DMS153 (cell line): ENCODE measurements at regions not wholly inside any gene's neighbourhood (a gene's known extent, or its start where the extent isn't known, plus 50 kb on each side); places are given as distances from the start of the nearest gene placed in this dataset.

Experiments used
- DNase-seq: peaks from one replicate; lab custom pipeline; 2025; lab: John Stamatoyannopoulos, UW

DNA sequence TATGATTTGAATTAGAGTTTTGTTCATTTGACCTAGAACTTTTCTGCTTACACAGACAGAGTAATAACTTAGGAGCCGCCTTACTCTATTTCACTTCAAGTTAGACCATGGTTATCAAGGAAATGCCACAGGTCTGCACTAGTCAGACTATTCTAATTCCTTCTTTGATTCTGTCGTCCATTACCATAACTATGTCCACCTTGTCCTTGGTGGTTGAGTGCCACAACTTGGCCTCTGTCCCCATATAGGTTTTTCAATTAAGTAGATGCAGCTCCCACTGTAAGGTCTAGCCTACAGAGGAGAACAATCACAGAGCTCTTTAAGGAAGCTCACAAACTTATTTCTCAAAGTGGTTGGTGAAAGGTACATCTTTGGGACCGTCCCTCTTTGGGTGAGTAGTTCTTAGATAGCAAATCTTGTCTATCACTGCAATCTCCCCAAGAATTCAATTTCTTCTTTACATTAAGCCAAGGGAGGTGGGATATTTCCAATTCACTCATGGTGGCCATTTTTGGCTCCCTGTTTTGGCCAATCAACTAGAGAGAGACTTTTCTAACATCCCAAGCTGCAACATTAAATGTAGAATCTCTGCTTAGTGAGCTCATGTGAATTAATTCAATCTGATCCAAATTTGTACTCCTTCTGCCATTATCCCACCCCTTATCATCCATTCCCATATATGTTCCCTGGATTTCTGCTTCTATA is 434.6 kb downstream of the ADAMTS20 start:
- no peak for DNase-seq

DNA sequence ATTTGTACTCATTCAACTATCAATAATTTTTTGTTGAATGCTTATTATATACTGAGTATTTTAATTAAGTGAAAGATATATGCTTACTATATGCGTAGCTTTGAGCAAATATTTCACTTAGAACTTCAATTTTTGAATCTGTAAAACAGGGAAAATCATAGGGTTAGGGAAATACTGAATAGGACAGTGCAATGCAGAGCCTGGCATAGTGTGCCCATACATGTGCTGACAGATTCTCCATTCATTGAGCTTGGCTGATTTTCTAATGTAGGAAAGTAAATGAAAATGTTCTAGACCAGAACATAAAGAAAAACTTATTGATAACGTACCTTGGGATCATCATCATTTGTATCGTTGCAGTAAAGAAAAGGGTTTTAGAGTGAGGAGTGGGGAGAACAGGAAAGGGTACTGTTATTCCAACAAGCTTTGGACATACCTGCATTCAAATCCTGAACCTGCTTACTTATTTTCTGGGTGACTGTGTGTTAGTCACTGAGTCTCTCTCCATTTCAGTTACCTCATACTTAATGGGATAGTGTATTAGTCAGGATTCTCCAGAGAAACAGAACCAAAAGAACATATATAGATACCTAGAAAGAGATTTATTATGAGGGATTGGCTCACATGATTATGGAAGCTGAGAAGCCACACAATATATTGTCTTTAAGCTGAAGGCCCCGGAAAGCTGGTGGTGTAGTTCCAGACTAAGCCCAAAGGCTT is 436.4 kb downstream of the ADAMTS20 start:
- no peak for DNase-seq

DNA sequence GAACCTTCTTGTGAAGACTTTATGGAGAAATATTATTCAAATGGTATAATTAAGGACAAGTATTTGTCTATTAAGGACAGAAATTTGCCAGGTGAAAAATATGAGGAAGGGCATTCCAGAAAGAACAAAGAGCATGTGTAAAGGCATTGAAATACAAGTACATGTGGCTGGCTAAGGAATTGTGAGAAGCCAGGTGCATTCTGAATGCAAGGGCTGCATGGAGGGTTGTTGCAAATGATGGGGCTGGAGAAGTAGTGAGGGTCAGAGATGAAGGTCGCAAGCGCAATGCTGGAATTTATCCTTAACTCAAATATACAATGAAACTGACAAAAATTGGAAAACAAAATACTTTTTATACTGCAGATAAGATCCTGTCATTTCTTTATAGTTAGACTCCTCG is 437.7 kb downstream of the ADAMTS20 start:
- no peak for DNase-seq

DNA sequence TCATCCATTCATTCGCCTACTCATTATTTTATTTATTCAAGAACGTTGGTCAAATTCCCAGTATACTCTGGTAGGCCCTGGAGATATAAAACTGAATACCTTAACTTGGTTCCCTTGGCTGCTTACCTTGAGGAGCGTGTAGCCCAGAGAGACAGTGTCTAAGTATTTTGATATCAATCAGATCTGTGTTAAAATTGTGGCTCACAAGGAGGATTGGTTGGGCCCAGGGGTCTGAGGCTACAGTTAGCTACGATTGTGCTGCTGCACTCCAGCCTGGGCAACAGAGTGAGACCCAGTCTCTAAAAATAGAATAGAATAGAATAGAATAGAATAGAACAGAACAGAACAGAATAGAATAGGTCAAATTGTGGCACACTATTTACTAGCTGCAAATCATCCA is 438.4 kb downstream of the ADAMTS20 start:
- DNase-seq = no peak

DNA sequence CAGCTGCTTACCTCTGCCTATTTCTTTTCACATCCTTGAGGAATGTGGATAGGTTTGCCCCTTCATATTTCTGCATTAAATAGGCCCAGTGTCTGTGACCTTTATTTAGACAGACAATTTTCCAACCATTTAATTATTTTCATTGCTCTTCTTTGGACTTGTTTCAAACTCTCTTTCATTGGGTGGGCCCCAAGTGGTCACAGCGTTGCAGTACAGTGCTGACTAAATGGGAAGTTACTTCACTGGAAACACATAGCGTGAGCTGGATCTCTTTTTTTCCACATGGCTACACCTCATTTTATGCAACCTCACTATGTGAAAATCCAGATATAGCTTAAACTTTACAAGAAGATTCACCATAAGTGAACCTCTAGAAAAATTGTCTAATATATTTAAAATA is 438.9 kb downstream of the ADAMTS20 start:
- DNase-seq = no peak

DNA sequence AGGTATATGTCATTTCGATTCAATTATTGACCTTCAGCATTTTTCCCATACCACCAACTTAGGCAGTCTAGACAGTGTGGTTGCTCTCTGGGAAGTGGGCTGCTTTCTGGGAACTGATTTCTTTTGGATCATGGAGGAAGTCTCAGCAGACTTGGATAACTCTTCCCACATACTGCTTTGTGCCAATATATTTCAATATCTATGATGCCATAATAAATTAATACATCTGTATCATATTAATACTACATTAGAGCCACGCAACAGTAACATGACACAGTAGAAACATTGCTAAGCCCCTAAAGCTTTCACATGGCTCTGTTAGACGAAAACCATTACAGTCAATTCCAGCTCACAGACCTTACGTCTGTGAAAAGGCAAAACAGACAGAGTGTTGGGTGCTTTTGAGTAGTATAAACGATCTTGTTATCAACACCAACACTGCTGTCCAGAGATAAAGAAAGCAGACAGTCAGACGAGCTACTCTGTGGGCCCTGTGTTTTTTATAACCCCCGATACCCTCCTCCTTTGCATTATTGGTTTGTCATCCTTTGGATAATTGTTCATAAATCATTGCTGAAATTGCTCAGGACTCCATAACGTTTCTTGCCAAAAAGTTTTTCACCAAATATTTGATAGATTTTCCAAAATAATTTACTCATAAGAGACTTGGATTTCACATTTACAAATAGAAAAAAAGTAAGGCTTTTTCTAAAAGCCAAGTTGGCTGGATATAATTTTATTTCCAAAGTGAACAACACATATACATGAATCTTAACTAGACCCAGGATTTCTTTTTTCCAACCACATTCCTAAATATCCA is 439.7 kb downstream of the ADAMTS20 start:
- DNase-seq = no peak

DNA sequence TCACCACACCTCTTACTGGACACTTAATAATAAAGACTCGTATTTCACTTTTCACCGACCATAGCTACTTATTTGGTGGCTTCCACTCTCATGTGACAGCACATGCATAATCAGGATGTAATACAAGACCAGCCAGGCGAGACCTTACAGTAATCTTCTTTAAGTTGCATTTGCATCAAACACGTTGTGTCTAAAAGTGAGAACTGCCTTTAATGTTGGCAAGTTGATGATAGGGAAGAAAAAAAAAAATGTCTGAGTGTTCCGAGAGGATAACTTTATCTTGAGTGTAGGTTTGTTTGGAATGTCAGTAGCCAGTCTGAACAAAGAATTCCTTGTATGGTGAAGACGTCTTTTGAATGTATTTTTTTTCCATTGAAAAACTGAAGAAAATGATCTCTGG is 440.4 kb downstream of the ADAMTS20 start:
- no peak for DNase-seq

DNA sequence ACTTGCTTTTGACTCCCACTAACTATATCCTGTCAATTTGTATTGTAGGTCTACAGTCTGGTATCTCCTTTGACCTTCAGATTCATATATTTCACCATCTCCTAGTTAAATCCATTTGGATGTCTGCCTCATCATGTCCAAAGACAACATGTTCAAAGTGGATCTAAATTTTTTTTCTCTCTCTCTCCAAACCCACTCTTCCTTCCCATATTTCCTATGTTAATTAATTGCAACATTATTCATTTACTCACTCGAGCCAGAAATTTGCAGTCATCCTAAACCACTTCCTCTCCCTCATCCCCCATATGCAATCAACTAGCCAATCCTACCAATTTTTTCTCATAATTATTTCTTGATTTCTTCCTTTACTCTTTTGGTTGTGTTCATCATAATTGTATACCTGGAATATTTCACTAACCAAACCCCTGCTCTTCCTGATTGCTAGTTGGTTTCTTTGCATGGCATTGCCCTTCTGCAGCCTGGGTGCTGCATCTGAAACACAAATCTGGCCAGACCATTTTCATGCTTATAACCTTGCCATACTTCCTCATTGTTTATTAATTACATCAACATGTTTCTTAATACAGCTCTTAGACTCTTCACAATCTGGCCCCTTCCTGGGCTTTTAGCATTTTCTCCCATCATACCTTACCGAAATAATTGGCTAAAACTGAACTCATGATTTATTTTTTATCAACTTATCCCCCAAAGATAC is 442.2 kb downstream of the ADAMTS20 start:
- no peak for DNase-seq

DNA sequence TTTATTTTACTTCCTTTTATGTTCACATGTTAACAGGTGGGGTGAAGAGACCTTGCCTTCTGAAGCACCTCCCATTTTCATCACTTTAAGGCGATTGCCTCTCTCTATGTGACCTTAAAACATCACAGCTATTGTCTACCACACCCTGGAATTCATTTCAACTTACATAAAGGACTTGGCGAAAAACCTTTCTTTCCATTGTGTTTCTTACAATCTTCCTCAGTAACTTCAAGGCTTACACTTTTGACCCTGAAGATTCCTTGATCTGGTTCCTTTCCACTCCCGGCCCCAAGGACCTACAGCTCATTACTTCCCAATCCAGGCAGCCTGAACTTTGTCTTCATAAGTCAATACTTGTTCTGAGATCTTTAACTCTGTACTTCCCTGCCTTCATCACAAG is 443.3 kb downstream of the ADAMTS20 start:
- DNase-seq = no peak

DNA sequence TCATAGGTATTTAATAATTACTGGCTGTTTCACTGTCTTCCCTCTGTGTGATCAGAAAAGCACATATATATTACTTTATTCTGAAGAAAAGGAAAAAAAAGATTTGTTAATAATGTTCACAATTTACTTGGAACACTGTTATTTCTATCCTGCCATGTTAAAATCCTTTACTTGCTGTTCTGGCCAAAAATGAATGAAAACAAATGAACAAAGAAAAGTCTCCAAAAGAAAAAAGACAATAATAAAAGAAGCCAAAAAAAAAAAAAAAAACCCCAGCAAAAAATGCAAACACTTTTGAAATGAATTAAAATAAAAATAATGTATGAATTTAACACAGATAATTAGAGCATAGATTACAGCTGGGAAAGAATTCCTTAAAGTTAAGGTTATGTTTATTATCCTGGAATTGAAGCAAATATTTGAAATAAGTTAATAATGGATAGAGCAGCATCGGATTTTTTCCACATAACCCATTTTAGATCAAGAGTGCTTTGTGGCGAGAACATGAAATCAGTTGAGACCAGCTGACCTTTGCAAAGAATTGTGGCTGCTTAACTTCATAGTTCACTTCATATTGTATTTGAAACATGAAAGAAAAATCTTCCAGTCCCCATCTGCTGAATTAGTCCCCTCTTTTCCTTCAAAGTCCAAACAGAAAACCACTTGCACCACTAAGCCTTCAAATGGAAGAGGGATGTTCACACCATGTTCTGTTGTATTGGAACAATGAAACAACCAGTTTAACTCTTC is 444.8 kb downstream of the ADAMTS20 start:
- no peak for DNase-seq

DNA sequence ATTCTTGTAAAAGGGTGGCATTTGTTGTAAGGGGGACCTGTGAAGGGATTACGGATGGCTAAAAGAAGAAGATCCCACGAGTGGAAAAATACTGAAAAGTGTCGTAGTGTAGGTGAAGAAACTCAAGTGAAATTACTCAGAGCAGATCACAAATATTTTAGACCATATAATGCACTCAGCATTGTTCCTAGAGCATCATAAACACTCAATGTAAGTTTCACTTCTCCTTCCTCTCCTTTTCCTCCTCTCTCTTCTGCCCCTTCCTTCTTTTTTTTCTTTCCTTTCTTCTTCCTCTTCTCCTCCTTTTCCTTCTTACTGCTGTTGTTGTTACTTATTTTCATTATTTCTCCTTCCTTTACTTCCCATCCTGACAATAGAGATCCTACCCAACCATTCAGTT is 445.6 kb downstream of the ADAMTS20 start:
- DNase-seq = no peak

DNA sequence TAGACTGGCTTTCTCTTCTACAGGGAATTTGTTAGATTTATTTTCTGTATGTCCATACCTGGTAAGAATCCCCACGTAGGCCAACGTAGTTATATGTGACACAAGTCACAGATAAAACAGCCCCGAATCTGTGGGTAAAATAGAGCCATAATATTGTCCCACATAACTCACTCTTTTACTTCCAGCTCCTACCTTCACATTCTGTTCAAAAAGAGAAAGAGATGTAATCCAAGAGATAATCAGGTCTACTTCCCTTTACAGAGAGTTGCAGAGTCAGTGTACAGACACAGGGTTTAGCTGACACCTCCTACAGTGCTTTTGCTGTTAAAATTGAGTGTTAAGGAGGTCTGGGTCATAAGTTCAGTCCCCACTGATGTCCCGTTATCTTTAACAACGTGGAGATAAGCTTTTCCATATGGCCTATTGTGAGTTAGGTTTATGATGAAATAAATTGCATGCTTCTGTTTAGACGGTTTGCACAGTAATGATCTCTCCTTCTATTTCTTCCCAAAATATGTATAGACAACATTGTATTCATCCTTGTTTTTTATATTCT is 446.5 kb downstream of the ADAMTS20 start:
- DNase-seq = no peak

DNA sequence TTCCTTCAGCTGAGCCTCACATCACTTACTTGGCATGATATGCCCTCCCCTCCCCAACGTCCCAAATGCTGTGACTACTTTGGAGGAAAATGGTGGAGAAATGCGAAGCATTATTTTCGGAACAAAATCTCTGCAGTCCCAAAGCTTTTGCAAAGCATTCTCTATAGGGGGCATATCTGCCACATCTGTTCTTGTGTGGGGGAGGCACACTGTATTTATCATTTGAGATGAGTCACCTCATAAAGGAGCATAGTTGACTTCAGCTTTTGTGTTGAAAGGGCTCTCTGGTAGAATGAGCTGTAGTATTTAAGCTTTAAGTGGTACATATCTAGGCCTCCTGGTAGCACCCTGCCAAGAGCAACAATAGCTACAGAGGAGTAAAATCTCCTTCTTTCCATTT is 447.5 kb downstream of the ADAMTS20 start:
- no peak for DNase-seq

DNA sequence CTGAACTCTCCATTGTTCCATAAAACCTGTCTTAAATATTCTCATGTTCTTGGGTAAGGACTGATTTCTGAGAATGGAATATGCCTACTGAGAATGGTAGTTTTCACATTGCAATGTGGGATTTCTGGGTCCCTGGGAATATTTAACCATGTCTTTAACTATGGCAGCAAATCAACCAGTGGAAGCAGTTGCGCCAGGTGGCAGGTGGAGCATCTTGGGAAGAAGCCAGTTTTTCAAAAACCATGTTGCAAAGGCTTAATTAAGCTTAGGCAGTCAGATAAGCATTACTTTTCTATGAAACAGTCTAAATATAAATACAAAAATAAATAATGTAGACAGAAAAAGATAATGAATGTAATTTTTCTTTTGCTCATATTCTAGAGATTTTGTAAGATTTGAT is 448.1 kb downstream of the ADAMTS20 start:
- DNase-seq = no peak

DNA sequence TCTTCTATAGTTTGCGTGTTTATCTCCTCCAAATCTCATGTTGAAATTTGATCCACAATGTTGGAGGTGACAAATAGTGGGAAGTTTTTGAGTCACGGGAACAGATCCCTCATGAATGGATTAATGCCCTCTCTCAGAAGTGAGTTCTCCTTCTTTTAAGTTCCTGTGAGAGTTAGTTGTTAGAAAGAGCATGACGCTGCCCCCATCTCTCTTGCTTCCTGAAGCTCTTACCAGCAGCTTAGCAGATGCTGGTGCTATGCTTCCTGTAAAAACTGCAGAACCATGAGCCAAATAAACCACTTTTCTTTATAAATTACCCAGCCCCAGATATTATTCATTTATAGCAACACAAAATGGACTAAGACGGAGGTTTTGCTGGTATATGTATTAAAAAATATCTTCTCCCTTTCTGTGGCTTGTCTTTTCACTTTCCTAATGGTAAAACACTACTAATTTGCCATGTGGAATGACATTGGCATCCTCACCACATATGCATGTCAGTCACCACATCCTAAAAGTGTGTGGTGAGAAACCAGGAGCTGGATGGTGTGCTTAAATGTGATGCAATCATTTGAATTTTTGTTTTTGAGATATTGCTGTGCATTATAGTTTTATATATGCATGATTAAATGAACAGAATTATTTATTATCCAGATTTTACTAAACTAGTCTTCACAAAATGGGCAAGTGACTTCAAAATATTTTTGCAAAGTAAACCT is 449.3 kb downstream of the ADAMTS20 start:
- DNase-seq = no peak

DNA sequence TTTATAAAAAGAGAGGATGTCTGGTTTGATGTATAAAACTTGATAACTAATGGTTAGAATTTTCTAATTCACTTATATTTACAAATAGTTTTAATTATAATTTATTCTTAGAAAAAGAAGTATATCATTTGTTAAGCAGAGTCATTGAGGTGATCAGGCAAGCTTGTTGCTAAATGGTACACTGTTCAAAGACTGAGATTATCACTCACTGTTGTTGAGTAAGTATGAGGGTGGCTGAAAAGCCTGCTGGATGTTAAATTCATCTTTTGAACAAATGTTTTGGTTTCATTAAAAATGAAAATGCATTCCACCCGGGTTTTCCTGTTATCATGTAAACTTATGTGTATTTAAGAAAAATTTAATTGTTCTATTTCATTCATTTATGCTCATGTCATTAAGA is 451.8 kb downstream of the ADAMTS20 start:
- no peak for DNase-seq

DNA sequence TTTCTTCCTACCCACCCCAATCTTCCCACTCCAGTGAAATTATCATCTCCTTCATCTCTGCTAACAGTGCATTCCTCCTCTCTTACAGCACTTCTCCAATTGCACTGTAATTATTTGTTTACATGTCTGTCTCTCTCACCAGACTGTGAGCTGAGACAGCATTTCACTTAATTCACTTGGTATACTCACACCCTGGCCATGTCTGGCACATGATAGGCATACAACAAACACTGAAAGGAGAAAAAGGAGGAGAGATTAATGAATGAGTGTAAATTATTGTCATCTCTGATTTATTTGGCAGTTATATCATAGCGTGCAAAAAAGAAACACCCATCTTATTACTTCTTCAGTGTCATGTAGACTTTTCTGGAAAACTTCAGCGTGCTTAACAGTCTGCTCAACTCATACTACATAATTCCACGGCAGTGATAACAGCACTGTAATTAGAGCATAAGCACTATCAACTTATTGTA is 452.3 kb downstream of the ADAMTS20 start:
- DNase-seq = no peak

DNA sequence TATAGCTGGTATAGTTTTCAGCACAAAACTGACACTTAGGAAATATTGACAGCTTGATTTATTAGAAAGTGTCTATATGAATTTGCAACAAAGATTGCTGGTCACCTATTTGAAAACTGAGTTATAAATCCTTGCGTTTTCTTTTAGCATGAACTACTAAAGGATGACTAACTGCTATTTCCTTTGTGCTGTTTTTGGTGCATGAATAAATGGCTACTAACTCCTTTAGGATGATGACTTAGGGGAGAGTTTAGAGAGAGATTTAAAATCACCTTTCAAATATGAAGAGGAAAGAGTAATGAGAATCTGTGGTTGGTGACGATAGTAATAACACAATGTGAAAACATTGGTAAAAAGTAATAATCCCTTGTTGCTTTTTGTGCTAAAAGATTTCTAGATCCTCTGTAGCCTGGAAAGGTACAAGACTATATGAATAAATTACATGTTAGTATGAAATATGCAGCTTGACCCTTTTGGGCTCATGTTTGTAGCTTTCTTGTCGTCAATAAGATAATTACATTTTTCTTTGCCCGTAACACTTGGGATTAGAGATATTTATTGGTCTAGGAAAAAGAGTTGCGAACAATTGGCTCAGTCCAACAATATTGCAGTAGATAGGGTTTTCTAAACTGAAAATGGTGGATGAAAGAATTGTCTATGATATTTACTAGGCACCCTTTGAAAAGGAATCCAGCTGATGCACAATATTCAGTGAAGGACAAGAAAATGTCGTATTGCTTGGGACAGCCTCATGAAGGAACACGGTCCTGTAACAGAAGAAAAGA is 453.0 kb downstream of the ADAMTS20 start:
- DNase-seq = no peak

DNA sequence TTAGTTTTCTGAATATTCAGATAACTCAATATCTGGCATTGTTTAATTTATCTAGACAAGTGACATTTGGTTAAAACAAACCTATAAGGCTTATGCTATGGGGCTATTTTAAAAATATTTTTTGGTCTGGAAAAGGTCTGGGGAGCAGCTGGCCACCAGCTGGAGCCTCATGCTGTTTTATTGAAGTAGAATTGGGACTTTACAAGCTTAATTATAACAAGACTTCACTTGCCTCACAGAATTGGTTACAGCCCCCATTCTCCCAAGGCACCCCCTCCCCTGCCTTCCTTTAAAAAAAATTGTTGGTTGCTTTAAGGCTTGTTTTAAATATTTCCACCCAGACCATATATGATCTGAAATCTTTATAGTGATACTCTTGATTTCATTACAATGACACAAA is 453.9 kb downstream of the ADAMTS20 start:
- DNase-seq = no peak

DNA sequence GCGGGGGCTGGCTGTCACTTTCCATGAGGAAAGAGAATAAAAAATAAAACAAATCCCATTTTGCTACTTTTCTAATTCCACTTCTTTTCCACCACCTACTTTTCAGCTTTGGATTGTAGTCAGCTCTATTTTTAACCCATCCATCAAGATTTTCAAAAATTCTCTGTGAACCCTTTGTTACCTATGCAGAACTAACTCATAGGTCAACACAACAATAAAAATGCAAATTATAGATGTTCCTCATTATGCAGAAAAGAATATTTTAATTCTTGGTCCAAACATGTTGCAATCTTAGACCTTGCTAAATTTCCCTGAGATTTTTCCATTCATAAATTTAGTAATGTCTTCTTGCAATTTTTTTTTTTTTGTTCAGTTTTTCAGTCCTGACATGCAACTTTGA is 454.5 kb downstream of the ADAMTS20 start:
- DNase-seq = no peak
